H9 (cell line): ENCODE measurements at regions not wholly inside any gene's neighbourhood (a gene's known extent, or its start where the extent isn't known, plus 50 kb on each side); places are given as distances from the start of the nearest gene placed in this dataset.

Experiments used
- DNase-seq: peaks from one replicate; pipeline ENCODE4 v3.0.0-alpha.2; 2017
- H2AFZ ChIP-seq: one replicate; pipeline ENCODE4 v1.6.1; 2013; ENCODE audit warnings: mild to moderate bottlenecking, low read length, control low read depth, moderate library complexity
- H2AK5ac ChIP-seq: 2 replicates; pipeline ENCODE4 v1.6.1; 2013; ENCODE audit warnings: low read length, control low read depth, mixed read lengths; ENCODE audit not compliant: insufficient read length
- H2BK120ac ChIP-seq: one replicate; pipeline ENCODE4 v1.6.1; 2013; ENCODE audit warnings: low read depth, mild to moderate bottlenecking, low read length, control low read depth, inconsistent platforms; ENCODE audit not compliant: poor library complexity, severe bottlenecking
- H2BK12ac ChIP-seq: 2 replicates; pipeline ENCODE4 v1.6.1; 2013; ENCODE audit warnings: low read length, control low read depth, mixed read lengths, low read depth; ENCODE audit not compliant: insufficient read length
- H2BK15ac ChIP-seq: 2 replicates; pipeline ENCODE4 v1.6.1; 2013; ENCODE audit warnings: low read depth, low read length, control low read depth
- H2BK20ac ChIP-seq: one replicate; pipeline ENCODE4 v1.6.1; 2013; ENCODE audit warnings: low read depth, mild to moderate bottlenecking, low read length, control low read depth, inconsistent platforms; ENCODE audit not compliant: poor library complexity, severe bottlenecking
- H2BK5ac ChIP-seq: 2 replicates; pipeline ENCODE4 v1.6.1; 2013; ENCODE audit warnings: low read length, control low read depth, mixed read lengths; ENCODE audit not compliant: insufficient read length
- H3K14ac ChIP-seq: 2 replicates; pipeline ENCODE4 v1.6.1; 2013; ENCODE audit warnings: low read length, control low read depth; ENCODE audit not compliant: insufficient read depth
- H3K18ac ChIP-seq: 2 replicates; pipeline ENCODE4 v1.6.1; 2013; ENCODE audit warnings: low read depth, mild to moderate bottlenecking, mixed read lengths, low read length, control low read depth; ENCODE audit not compliant: insufficient read length
- H3K23ac ChIP-seq: 2 replicates; pipeline ENCODE4 v1.6.1; 2013; ENCODE audit warnings: low read length, control low read depth, mixed read lengths, low read depth; ENCODE audit not compliant: insufficient read length
- H3K23me2 ChIP-seq: 2 replicates; pipeline ENCODE4 v1.6.1; 2013; ENCODE audit warnings: low read depth, mild to moderate bottlenecking, mixed read lengths, low read length, control low read depth; ENCODE audit not compliant: insufficient read length, poor library complexity, severe bottlenecking
- H3K27ac ChIP-seq: 2 replicates; pipeline ENCODE4 v1.5.1; 2013; ENCODE audit warnings: low read length, control low read depth, mixed read lengths, low read depth; ENCODE audit not compliant: insufficient read length
- H3K27me3 ChIP-seq: 2 replicates; pipeline ENCODE4 v1.6.1; 2013; ENCODE audit warnings: low read length, control low read depth, inconsistent platforms; ENCODE audit not compliant: insufficient read depth
- H3K4ac ChIP-seq: 2 replicates; pipeline ENCODE4 v1.6.1; 2013; ENCODE audit warnings: low read depth, mild to moderate bottlenecking, control low read depth, inconsistent platforms, low read length, moderate library complexity
- H3K4me1 ChIP-seq: 2 replicates; pipeline ENCODE4 v1.6.1; 2013; ENCODE audit warnings: low read length, control low read depth, inconsistent platforms; ENCODE audit not compliant: insufficient read depth
- H3K4me2 ChIP-seq: 2 replicates; pipeline ENCODE4 v1.6.1; 2013; ENCODE audit warnings: low read length, control low read depth, mixed read lengths; ENCODE audit not compliant: insufficient read length, insufficient read depth
- H3K56ac ChIP-seq: 2 replicates; pipeline ENCODE4 v1.6.1; 2013; ENCODE audit warnings: low read depth, mild to moderate bottlenecking, mixed read lengths, low read length, control low read depth; ENCODE audit not compliant: insufficient read length
- H3K79me1 ChIP-seq: 2 replicates; pipeline ENCODE4 v1.6.1; 2013; ENCODE audit warnings: low read depth, mild to moderate bottlenecking, moderate library complexity, low read length, control low read depth, inconsistent platforms; ENCODE audit not compliant: insufficient read depth, poor library complexity, severe bottlenecking
- H3K79me2 ChIP-seq: 2 replicates; pipeline ENCODE4 v1.6.1; 2013; ENCODE audit warnings: low read length, control low read depth, inconsistent platforms; ENCODE audit not compliant: insufficient read depth
- H3K9ac ChIP-seq: 2 replicates; pipeline ENCODE4 v1.6.1; 2013; ENCODE audit warnings: low read length, control low read depth, mixed read lengths; ENCODE audit not compliant: insufficient read length; ENCODE audit errors: extremely low read depth
- H3K9me3 ChIP-seq: one replicate; pipeline ENCODE4 v1.6.1; 2013; ENCODE audit warnings: low read depth, low read length, inconsistent platforms; ENCODE audit not compliant: control insufficient read depth
- H3T11ph ChIP-seq: one replicate; pipeline ENCODE4 v1.6.1; 2013; ENCODE audit warnings: mild to moderate bottlenecking, low read length, control low read depth, inconsistent platforms
- H4K20me1 ChIP-seq: one replicate; pipeline ENCODE4 v1.6.1; 2013; ENCODE audit not compliant: control insufficient read depth, insufficient read length, insufficient read depth
- H4K5ac ChIP-seq: 2 replicates; pipeline ENCODE4 v1.6.1; 2013; ENCODE audit warnings: low read depth, mild to moderate bottlenecking, mixed read lengths, low read length, control low read depth; ENCODE audit not compliant: insufficient read length
- H4K8ac ChIP-seq: replicated peaks from 2 replicates; pipeline ENCODE4 v1.6.1; 2013; ENCODE audit warnings: low read length, control low read depth, mixed read lengths, low read depth; ENCODE audit not compliant: insufficient read length
- H4K91ac ChIP-seq: 2 replicates; pipeline ENCODE4 v1.6.1; 2013; ENCODE audit warnings: low read depth, mild to moderate bottlenecking, moderate library complexity, mixed read lengths, low read length, control low read depth; ENCODE audit not compliant: insufficient read length
- H3K27ac Mint-ChIP-seq, 3 experiments: 2 replicates in 2 of 3; 3 replicates in 1 of 3; pipeline ENCODE4 v1.8.0; 2020 to 2021; ENCODE audit warnings: mixed read lengths in 3 of 3, mild to moderate bottlenecking in 1 of 3, moderate library complexity in 1 of 3
- H3K27me3 Mint-ChIP-seq: 2 replicates; pipeline ENCODE4 v1.8.0; 2021; ENCODE audit warnings: low read depth, mild to moderate bottlenecking, moderate library complexity, mixed read lengths
- H3K36me3 Mint-ChIP-seq, 3 experiments: 2 replicates in 2 of 3; 3 replicates in 1 of 3; pipeline ENCODE4 v1.8.0; 2020 to 2021; ENCODE audit warnings: low read depth in 3 of 3, mixed read lengths in 3 of 3; ENCODE audit not compliant: insufficient read depth in 1 of 3
- H3K4me1 Mint-ChIP-seq, 2 experiments: 2 replicates each; pipeline ENCODE4 v1.8.0; 2020; ENCODE audit warnings: mixed read lengths in 2 of 2
- H3K4me3 Mint-ChIP-seq, 2 experiments: 2 replicates in 1 of 2; 3 replicates in 1 of 2; pipeline ENCODE4 v1.8.0; 2020 to 2021; ENCODE audit warnings: mild to moderate bottlenecking in 2 of 2, mixed read lengths in 2 of 2, moderate library complexity in 1 of 2
- H3K9me3 Mint-ChIP-seq, 2 experiments: 2 replicates in 1 of 2; 3 replicates in 1 of 2; pipeline ENCODE4 v1.8.0; 2020; ENCODE audit warnings: mild to moderate bottlenecking in 2 of 2, mixed read lengths in 2 of 2, moderate library complexity in 1 of 2
- WGBS: extraction: QIAGEN DNeasy Blood & Tissue Kit; methylation state at CpG from one replicate; pipeline ENCODE4 v1.1.7; 2013; ENCODE audit warnings: missing lambda C conversion rate, low lambda C conversion rate, mixed read lengths; ENCODE audit not compliant: insufficient read length; ENCODE audit errors: extremely low coverage; 5-methylcytosine and 5-hydroxymethylcytosine counted together
- TF ChIP-seq, protein P1 (sequence below): fragments of 200-600 bp; sonication (generic); conservative IDR thresholded peaks from 3 replicates; pipeline ENCODE4 v1.8.0; 2021; ENCODE audit warnings: antibody characterized with exemption, mild to moderate bottlenecking

DNA sequence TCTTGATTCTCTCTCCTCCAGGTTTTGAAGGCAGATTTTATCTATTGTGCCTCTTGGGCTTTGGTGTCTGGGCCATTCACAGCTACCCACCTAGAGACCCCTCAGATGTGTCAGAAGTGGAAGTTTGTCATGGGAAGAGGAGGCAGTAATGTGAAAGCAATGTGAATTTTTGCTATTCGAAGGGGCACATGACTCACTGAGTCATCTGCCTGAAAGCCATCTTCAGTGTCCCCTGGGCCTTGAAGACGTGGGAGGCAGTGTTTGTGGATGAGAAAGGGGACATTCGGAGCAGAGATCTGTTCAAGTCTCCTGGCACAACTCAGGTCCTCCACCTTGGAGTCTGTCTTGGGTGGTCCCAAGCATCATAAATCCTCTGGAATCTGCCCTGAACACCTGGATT, 530.2 kb downstream of the NPIPA7 start:
- WGBS = no CpG with 5 or more reads among the region's 3 CpGs
- Mint-ChIP-seq H3K27ac (no peak overlapping the region), H3K36me3 (peaks cover 0 to 10% (median 10%) of the 10 kb centered on the region in 3 experiments; a peak in 3 of 7 replicates), H3K4me3 (no peak overlapping the region), H3K9me3 (peaks cover 12 to 13% of the 10 kb centered on the region in 2 experiments), H3K4me1 (no peaks in the 10 kb centered on the region), H3K27me3 (peaks cover 13% of the 10 kb centered on the region)
- no peak overlapping the region for H2BK120ac ChIP-seq
- no peak overlapping the region for H2AK5ac ChIP-seq
- no peak overlapping the region for H3K9ac ChIP-seq
- no peak overlapping the region for H3K27ac ChIP-seq
- H2BK15ac ChIP-seq = no peak overlapping the region
- TF ChIP-seq, protein P1, sequence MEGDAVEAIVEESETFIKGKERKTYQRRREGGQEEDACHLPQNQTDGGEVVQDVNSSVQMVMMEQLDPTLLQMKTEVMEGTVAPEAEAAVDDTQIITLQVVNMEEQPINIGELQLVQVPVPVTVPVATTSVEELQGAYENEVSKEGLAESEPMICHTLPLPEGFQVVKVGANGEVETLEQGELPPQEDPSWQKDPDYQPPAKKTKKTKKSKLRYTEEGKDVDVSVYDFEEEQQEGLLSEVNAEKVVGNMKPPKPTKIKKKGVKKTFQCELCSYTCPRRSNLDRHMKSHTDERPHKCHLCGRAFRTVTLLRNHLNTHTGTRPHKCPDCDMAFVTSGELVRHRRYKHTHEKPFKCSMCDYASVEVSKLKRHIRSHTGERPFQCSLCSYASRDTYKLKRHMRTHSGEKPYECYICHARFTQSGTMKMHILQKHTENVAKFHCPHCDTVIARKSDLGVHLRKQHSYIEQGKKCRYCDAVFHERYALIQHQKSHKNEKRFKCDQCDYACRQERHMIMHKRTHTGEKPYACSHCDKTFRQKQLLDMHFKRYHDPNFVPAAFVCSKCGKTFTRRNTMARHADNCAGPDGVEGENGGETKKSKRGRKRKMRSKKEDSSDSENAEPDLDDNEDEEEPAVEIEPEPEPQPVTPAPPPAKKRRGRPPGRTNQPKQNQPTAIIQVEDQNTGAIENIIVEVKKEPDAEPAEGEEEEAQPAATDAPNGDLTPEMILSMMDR = no peak
- H4K5ac ChIP-seq = no peak overlapping the region
- no peaks in the 10 kb centered on the region for H3K79me2 ChIP-seq
- no peak overlapping the region for H3K4me2 ChIP-seq
- H3K4me1 ChIP-seq = no peaks in the 10 kb centered on the region
- no peak overlapping the region for H3K56ac ChIP-seq
- no peaks in the 10 kb centered on the region for H3K27me3 ChIP-seq
- no peak overlapping the region for H3K18ac ChIP-seq
- no peaks in the 10 kb centered on the region for H3K79me1 ChIP-seq
- H3K4ac ChIP-seq = no peak overlapping the region
- peaks cover 6% of the 10 kb centered on the region for H3K9me3 ChIP-seq
- no peak overlapping the region for H2BK20ac ChIP-seq
- no peaks in the 10 kb centered on the region for H4K20me1 ChIP-seq
- H3K23ac ChIP-seq = no peak overlapping the region
- no peak overlapping the region for H2AFZ ChIP-seq
- H2BK5ac ChIP-seq = no peak overlapping the region
- no peaks in the 10 kb centered on the region for H3K23me2 ChIP-seq
- H2BK12ac ChIP-seq = no peak overlapping the region
- no peak overlapping the region for H3T11ph ChIP-seq
- no peak overlapping the region for H4K8ac ChIP-seq
- H3K14ac ChIP-seq = no peak overlapping the region
- DNase-seq = no peak
- no peak overlapping the region for H4K91ac ChIP-seq
